Muscle of leg (tissue), 3 donors: ENCODE measurements at regions not wholly inside any gene's neighbourhood (a gene's known extent, or its start where the extent isn't known, plus 50 kb on each side); places are given as distances from the start of the nearest gene placed in this dataset.

Experiments
- DNase-seq: peaks from one replicate; pipeline ENCODE4 v3.0.0; 2013
- H3K27ac ChIP-seq: one replicate; pipeline ENCODE4 v1.5.1; 2013; ENCODE audit warnings: mild to moderate bottlenecking, low read length, control low read depth
- H3K27me3 ChIP-seq: one replicate; pipeline ENCODE4 v1.6.1; 2013; ENCODE audit warnings: low read length; ENCODE audit not compliant: control insufficient read depth, insufficient read depth
- H3K36me3 ChIP-seq: one replicate; pipeline ENCODE4 v1.6.1; 2013; ENCODE audit warnings: low read length; ENCODE audit not compliant: control insufficient read depth, insufficient read depth
- H3K4me1 ChIP-seq: one replicate; pipeline ENCODE4 v1.6.1; 2013; ENCODE audit warnings: low read length; ENCODE audit not compliant: control insufficient read depth, insufficient read depth
- H3K4me3 ChIP-seq: one replicate; pipeline ENCODE4 v1.5.1; 2013; ENCODE audit warnings: low read length, control low read depth
- H3K9me3 ChIP-seq: replicated peaks from 2 replicates; pipeline ENCODE4 v1.6.1; 2013; ENCODE audit warnings: low read depth, low read length; ENCODE audit not compliant: control insufficient read depth
- WGBS: methylation state at CpG from one replicate; pipeline ENCODE4 v1.1.5; 2013; ENCODE audit warnings: missing lambda C conversion rate; ENCODE audit not compliant: insufficient coverage; 5-methylcytosine and 5-hydroxymethylcytosine counted together

GRCh38 chr17:27990979-27991378, 51.5 kb upstream of the NLK start:
- Histone ChIP-seq H3K9me3 (no peaks in the 10 kb centered on the region), H3K36me3 (no peaks in the 10 kb centered on the region), H3K27ac (no peak overlapping the region), H3K4me3 (no peak overlapping the region), H3K27me3 (peaks cover 2% of the 10 kb centered on the region), H3K4me1 (no peaks in the 10 kb centered on the region)
- WGBS = 89% methylated on average over 5 of the region's 5 CpGs
- no peak for DNase-seq

- no peak overlapping the region for H3K4me3 ChIP-seq
- peaks cover 2% of the 10 kb centered on the region for H3K27me3 ChIP-seq
- H3K9me3 ChIP-seq = no peaks in the 10 kb centered on the region
- no peak overlapping the region for H3K27ac ChIP-seq
- WGBS = no CpG with 5 or more reads among the region's 1 CpG
- no peaks in the 10 kb centered on the region for H3K4me1 ChIP-seq
- DNase-seq = no peak
- H3K36me3 ChIP-seq = no peaks in the 10 kb centered on the region
Observed at GRCh38 chr17:27991462-27991993, 50.9 kb upstream of the NLK start.
